NCI-H226 (cell line): ENCODE measurements at regions not wholly inside any gene's neighbourhood (a gene's known extent, or its start where the extent isn't known, plus 50 kb on each side); places are given as distances from the start of the nearest gene placed in this dataset.
"Not testable (repeated sequence)": the region's sequence is repeated elsewhere in the genome, so short reads cannot be mapped to it uniquely, and the experiment has no call there.

ENCODE experiments used
- DNase-seq: peaks from one replicate; pipeline ENCODE4 v3.0.0-alpha.2; 2015

- DNase-seq: no peak
Observed at GRCh38 chr1:187931776-187932175, 1103.0 kb downstream of the PLA2G4A start.

GRCh38 chr1:187933562-187934419 lies 1105.0 kb downstream of the PLA2G4A start:
- DNase-seq: no peak

GRCh38 chr1:187936667-187937066 lies 1107.9 kb downstream of the PLA2G4A start:
- no peak for DNase-seq

- no peak for DNase-seq
Observed at GRCh38 chr1:187938092-187938491, 1109.3 kb downstream of the PLA2G4A start.

- peak; percentile 40 for DNase-seq
Observed at GRCh38 chr1:187942986-187943385, 1114.2 kb downstream of the PLA2G4A start.

GRCh38 chr1:187943606-187944403 lies 1115.1 kb downstream of the PLA2G4A start:
- DNase-seq: no peak

GRCh38 chr1:187946661-187947060 lies 1117.9 kb downstream of the PLA2G4A start:
- DNase-seq: not testable (repeated sequence)

- no peak for DNase-seq
Observed at GRCh38 chr1:187947359-187947758, 1118.6 kb downstream of the PLA2G4A start.

GRCh38 chr1:187948170-187948794 lies 1119.5 kb downstream of the PLA2G4A start:
- DNase-seq: no peak

- no peak for DNase-seq
Observed at GRCh38 chr1:187949567-187949966, 1120.8 kb downstream of the PLA2G4A start.

- DNase-seq: no peak
Observed at GRCh38 chr1:187951817-187952216, 1123.1 kb downstream of the PLA2G4A start.

- DNase-seq: peak; percentile 58
Observed at GRCh38 chr1:187952446-187952845, 1123.7 kb downstream of the PLA2G4A start.

GRCh38 chr1:187956975-187957374 lies 1128.2 kb downstream of the PLA2G4A start:
- DNase-seq: peak; percentile 7

- DNase-seq: no peak
Observed at GRCh38 chr1:187958207-187958606, 1129.5 kb downstream of the PLA2G4A start.

GRCh38 chr1:187959062-187959461 lies 1130.3 kb downstream of the PLA2G4A start:
- no peak for DNase-seq

- DNase-seq: no peak
Observed at GRCh38 chr1:187960125-187960638, 1131.4 kb downstream of the PLA2G4A start.

GRCh38 chr1:187961895-187962294 lies 1133.1 kb downstream of the PLA2G4A start:
- DNase-seq: no peak

GRCh38 chr1:187971851-187972250 lies 1143.1 kb downstream of the PLA2G4A start:
- no peak for DNase-seq

- no peak for DNase-seq
Observed at GRCh38 chr1:187977298-187977697, 1148.5 kb downstream of the PLA2G4A start.

- no peak for DNase-seq
Observed at GRCh38 chr1:187985145-187985896, 1156.6 kb downstream of the PLA2G4A start.

- DNase-seq: no peak
Observed at GRCh38 chr1:187985897-187986654, 1157.3 kb downstream of the PLA2G4A start.
